PC-3 (cell line): ENCODE measurements at regions not wholly inside any gene's neighbourhood (a gene's known extent, or its start where the extent isn't known, plus 50 kb on each side); places are given as distances from the start of the nearest gene placed in this dataset.

Source experiments
- ATAC-seq: fragments of 200-7000 bp; cut with Tn5 transposase; 2 replicates; pipeline ENCODE4 v1.9.1; 2020; ENCODE audit warnings: mild to moderate bottlenecking, moderate library complexity
- BruUV-seq: library from RNA; stranded (reverse); fragments of 400-500 nt; replicated peaks from 2 replicates; lab custom pipeline; 2021; lab: Mats Ljungman, UMichigan
- CTCF ChIA-PET: fragments of 300-600 bp; sonication (Branson Sonifier 250); formaldehyde crosslinking; loops from one replicate; lab custom pipeline; 2022; ENCODE audit warnings: antibody characterized with exemption; lab: Charles Lee
- POLR2A ChIA-PET: fragments of 300-600 bp; sonication (Branson Sonifier 250); formaldehyde crosslinking; loops from one replicate; lab custom pipeline; 2022; ENCODE audit warnings: antibody characterized with exemption; ENCODE audit not compliant: unreplicated experiment; lab: Charles Lee
- DNase-seq: peaks from one replicate; pipeline ENCODE4 v3.0.0-alpha.2; 2015
- H2AFZ ChIP-seq: fragments of 300-600 bp; sonication (generic); 2 replicates; pipeline ENCODE4 v1.6.0; 2016; ENCODE audit warnings: antibody characterized with exemption, low read length
- H3F3A ChIP-seq: fragments of 300-600 bp; sonication (generic); one replicate; pipeline ENCODE4 v1.6.0; 2017; ENCODE audit warnings: antibody characterized with exemption, low read length, control low read depth, mild to moderate bottlenecking; ENCODE audit not compliant: unreplicated experiment
- H3K27ac ChIP-seq: fragments of 300-600 bp; sonication (generic); 2 replicates; pipeline ENCODE4 v1.5.1; 2016; ENCODE audit warnings: mild to moderate bottlenecking, low read length
- H3K27me3 ChIP-seq: fragments of 300-600 bp; sonication (generic); 2 replicates; pipeline ENCODE4 v1.6.1; 2016; ENCODE audit warnings: low read length, mixed read lengths
- H3K36me3 ChIP-seq: fragments of 300-600 bp; sonication (generic); 2 replicates; pipeline ENCODE4 v1.6.1; 2016; ENCODE audit warnings: low read depth, mixed run types, low read length, mixed read lengths
- H3K4me1 ChIP-seq: fragments of 300-600 bp; sonication (generic); 2 replicates; pipeline ENCODE4 v1.5.1; 2016; ENCODE audit warnings: low read length; ENCODE audit not compliant: insufficient read depth
- H3K4me2 ChIP-seq: fragments of 300-600 bp; sonication (generic); 2 replicates; pipeline ENCODE4 v1.6.0; 2016; ENCODE audit warnings: low read length
- H3K4me3 ChIP-seq: fragments of 300-600 bp; sonication (generic); 2 replicates; pipeline ENCODE4 v1.5.1; 2016; ENCODE audit warnings: mild to moderate bottlenecking, low read length, mixed read lengths
- H3K79me2 ChIP-seq: fragments of 300-600 bp; sonication (generic); 2 replicates; pipeline ENCODE4 v1.6.1; 2017; ENCODE audit warnings: low read length, mixed read lengths
- H3K9ac ChIP-seq: fragments of 300-600 bp; sonication (generic); 2 replicates; pipeline ENCODE4 v1.6.0; 2016; ENCODE audit warnings: mild to moderate bottlenecking, low read length
- H3K9me2 ChIP-seq: fragments of 300-600 bp; sonication (generic); replicated peaks from 2 replicates; pipeline ENCODE4 v1.6.1; 2016; ENCODE audit warnings: mixed run types, low read length, mixed read lengths
- H3K9me3 ChIP-seq: fragments of 300-600 bp; sonication (generic); 2 replicates; pipeline ENCODE4 v1.6.1; 2016; ENCODE audit warnings: low read length, mixed read lengths
- H4K20me1 ChIP-seq: fragments of 300-600 bp; sonication (generic); 2 replicates; pipeline ENCODE4 v1.6.1; 2016; ENCODE audit warnings: low read length, mixed read lengths
- CTCF ChIP-seq: fragments of 300-600 bp; sonication (generic); conservative IDR thresholded peaks from 2 replicates; pipeline ENCODE4 v1.5.1; 2017; ENCODE audit warnings: antibody characterized with exemption, low read depth, mild to moderate bottlenecking, low read length
- EZH2 ChIP-seq: fragments of 300-600 bp; sonication (generic); IDR thresholded peaks from one replicate; pipeline ENCODE4 v1.6.1; 2017; ENCODE audit warnings: antibody characterized with exemption, mild to moderate bottlenecking, low read length; ENCODE audit not compliant: unreplicated experiment
- EZH2phosphoT487 ChIP-seq: fragments of 300-600 bp; sonication (generic); IDR thresholded peaks from 2 replicates; pipeline ENCODE4 v1.6.1; 2018; ENCODE audit warnings: mild to moderate bottlenecking, antibody characterized with exemption, low read length, borderline replicate concordance
- intact Hi-C: fragments of 100-400 bp; cut with micrococcal nuclease; formaldehyde crosslinking; loops from 2 replicates; pipeline ENCODE4 v1.9.0; 2023

GRCh38 chr14:44804391-44804790 lies 157.4 kb downstream of the KLHL28 start:
- Histone ChIP-seq H3K9me3 (no peaks in the 10 kb centered on the region), H3K36me3 (no peaks in the 10 kb centered on the region), H4K20me1 (no peaks in the 10 kb centered on the region), H3K27me3 (no peaks in the 10 kb centered on the region), H3K79me2 (no peaks in the 10 kb centered on the region), H3K9me2 (no peaks in the 10 kb centered on the region), H3K9ac (no peak overlapping the region), H2AFZ (no peak overlapping the region), H3K4me3 (no peak overlapping the region), H3K27ac (no peak overlapping the region), H3K4me1 (no peaks in the 10 kb centered on the region), H3F3A (no peaks in the 10 kb centered on the region), H3K4me2 (no peak overlapping the region)
- CTCF ChIA-PET, result no interaction called here
- DNase-seq, result no peak
- intact Hi-C loops, result loop anchor here (5.0 to 10.0 kb wide), 4 partner anchors 440 to 1892 kb away; no protein-coding TSS in a partner anchor
- ATAC-seq, result no peak
- POLR2A ChIA-PET, result no interaction called here
- no TSS peak for BruUV-seq
- TF ChIP-seq EZH2, result no peak
- TF ChIP-seq CTCF, result no peak
- TF ChIP-seq EZH2phosphoT487, result no peak

GRCh38 chr14:44803239-44803905 lies 158.4 kb downstream of the KLHL28 start:
- POLR2A ChIA-PET, result no interaction called here
- Histone ChIP-seq H3F3A (no peaks in the 10 kb centered on the region), H2AFZ (no peak overlapping the region), H3K4me1 (no peaks in the 10 kb centered on the region), H3K9me3 (no peaks in the 10 kb centered on the region), H3K27ac (no peak overlapping the region), H3K4me2 (no peak overlapping the region), H3K9me2 (no peaks in the 10 kb centered on the region), H3K79me2 (no peaks in the 10 kb centered on the region), H3K4me3 (no peak overlapping the region), H3K27me3 (no peaks in the 10 kb centered on the region), H4K20me1 (no peaks in the 10 kb centered on the region), H3K36me3 (no peaks in the 10 kb centered on the region), H3K9ac (no peak overlapping the region)
- peak; percentile 95 for ATAC-seq
- TF ChIP-seq CTCF (peak; percentile 90), EZH2phosphoT487 (no peak)
- DNase-seq, result peak; percentile 77
- CTCF ChIA-PET, result interaction anchor here (0.6 to 1.0 kb wide), 2 partner anchors 43 to 82 kb away, joined by 3 to 7 read pairs; no protein-coding TSS in a partner anchor
- BruUV-seq, result no TSS peak
- intact Hi-C loops, result loop anchor here (1.0 to 10.0 kb wide), 9 partner anchors 43 to 1891 kb away; no protein-coding TSS in a partner anchor
